ENCODE measurements at regions not wholly inside any gene's neighbourhood (a gene's known extent, or its start where the extent isn't known, plus 50 kb on each side); places are given as distances from the start of the nearest gene placed in this dataset.
A peak's percentile ranks its signal among the peaks of the same experiment; 100 is the strongest.

GRCh38 chr2:7182525-7182924 is 265.3 kb downstream of the RNF144A start:
- no peaks in the 10 kb centered on the region for H3K4me1 ChIP-seq (ENCODE audit: control insufficient read depth, insufficient read depth, low read length)
- no peak overlapping the region for H3K27ac ChIP-seq (ENCODE audit: extremely low read depth, low read depth, low read length)
- TF ChIP-seq, protein P1, sequence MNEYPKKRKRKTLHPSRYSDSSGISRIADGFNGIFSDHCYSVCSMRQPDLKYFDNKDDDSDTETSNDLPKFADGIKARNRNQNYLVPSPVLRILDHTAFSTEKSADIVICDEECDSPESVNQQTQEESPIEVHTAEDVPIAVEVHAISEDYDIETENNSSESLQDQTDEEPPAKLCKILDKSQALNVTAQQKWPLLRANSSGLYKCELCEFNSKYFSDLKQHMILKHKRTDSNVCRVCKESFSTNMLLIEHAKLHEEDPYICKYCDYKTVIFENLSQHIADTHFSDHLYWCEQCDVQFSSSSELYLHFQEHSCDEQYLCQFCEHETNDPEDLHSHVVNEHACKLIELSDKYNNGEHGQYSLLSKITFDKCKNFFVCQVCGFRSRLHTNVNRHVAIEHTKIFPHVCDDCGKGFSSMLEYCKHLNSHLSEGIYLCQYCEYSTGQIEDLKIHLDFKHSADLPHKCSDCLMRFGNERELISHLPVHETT (tag by site-specific recombination; IDR thresholded peaks at IDR 0.05): no peak
- TF ChIP-seq ZNF26 (tag by site-specific recombination; IDR thresholded peaks at IDR 0.05) (no peak), ZNF677 (tag by site-specific recombination; IDR thresholded peaks at IDR 0.05) (no peak), GLI4 (tag by site-specific recombination; IDR thresholded peaks at IDR 0.05) (no peak), ZNF501 (tag by site-specific recombination; IDR thresholded peaks at IDR 0.05) (no peak), ZNF776 (tag by site-specific recombination; IDR thresholded peaks at IDR 0.05; ENCODE audit: borderline replicate concordance) (no peak), ZEB2 (tag by site-specific recombination; IDR thresholded peaks at IDR 0.05) (no peak), GFI1B (tag by site-specific recombination; IDR thresholded peaks at IDR 0.05) (no peak)
- H3K36me3 ChIP-seq (ENCODE audit: control insufficient read depth in 2 of 2, insufficient read depth in 1 of 2, low read length in 2 of 2): no peaks in the 10 kb centered on the region
- CTCF ChIA-PET: interaction anchor here (0.7 to 1.9 kb wide), 2 partner anchors 22 to 535 kb away, joined by 4 read pairs; no protein-coding TSS in a partner anchor
- H3K9me3 ChIP-seq (ENCODE audit: control insufficient read depth, insufficient read depth, low read depth, low read length): no peaks in the 10 kb centered on the region
- no peak overlapping the region for H3K4me3 ChIP-seq (ENCODE audit: low read depth, low read length)
- POLR2A ChIA-PET: no interaction called here

DNA sequence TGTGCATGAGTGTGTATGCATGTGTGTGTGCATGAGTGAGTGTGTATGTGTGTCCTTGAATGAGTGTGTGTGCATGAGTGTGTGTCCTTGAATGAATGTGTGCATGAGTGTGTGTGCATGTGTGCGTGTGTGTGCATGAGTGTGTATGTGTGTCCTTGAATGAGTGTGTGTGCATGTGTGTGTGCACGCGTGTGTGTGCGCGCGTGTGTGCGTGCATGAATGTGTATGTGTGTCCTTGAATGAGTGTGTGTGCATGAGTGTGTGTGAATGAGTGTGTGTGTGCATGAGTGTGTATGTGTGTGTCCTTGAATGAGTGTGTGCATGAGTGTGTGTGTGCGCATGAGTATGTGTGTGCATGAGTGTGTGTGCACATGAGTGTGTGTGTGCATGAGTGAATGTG is 271.9 kb downstream of the RNF144A start:
- Histone ChIP-seq H3K9me3 (ENCODE audit: control insufficient read depth, insufficient read depth, low read depth, low read length) (no peaks in the 10 kb centered on the region), H3K4me3 (ENCODE audit: low read depth, low read length) (no peak overlapping the region), H3K27ac (ENCODE audit: extremely low read depth, low read depth, low read length) (no peak overlapping the region), H3K4me1 (ENCODE audit: control insufficient read depth, insufficient read depth, low read length) (no peaks in the 10 kb centered on the region; the same call in 1 of the 2 replicates), H3K36me3 (ENCODE audit: control insufficient read depth in 2 of 2, insufficient read depth in 1 of 2, low read length in 2 of 2) (no peaks in the 10 kb centered on the region)
- TF ChIP-seq ZSCAN4 (tag by site-specific recombination; IDR thresholded peaks at IDR 0.05) (peak; percentile 75), ZNF626 (tag by site-specific recombination; IDR thresholded peaks at IDR 0.05) (no peak)
- ChIA-PET CTCF (interaction anchor here (0.9 kb wide), 1 partner anchor 14 kb away, joined by 4 read pairs; no protein-coding TSS in a partner anchor), POLR2A (no interaction called here)

- no peaks in the 10 kb centered on the region; the same call in 1 of the 2 replicates for H3K4me1 ChIP-seq (ENCODE audit: control insufficient read depth, insufficient read depth, low read length)
- no peaks in the 10 kb centered on the region for H3K9me3 ChIP-seq (ENCODE audit: control insufficient read depth, insufficient read depth, low read depth, low read length)
- POLR2A ChIA-PET: no interaction called here
- CTCF ChIA-PET: interaction anchor here (0.5 to 1.6 kb wide), 3 partner anchors 13 to 1094 kb away, joined by 3 to 7 read pairs (median 3); no protein-coding TSS in a partner anchor
- H3K36me3 ChIP-seq (ENCODE audit: control insufficient read depth in 2 of 2, insufficient read depth in 1 of 2, low read length in 2 of 2): no peaks in the 10 kb centered on the region
- H3K27ac ChIP-seq (ENCODE audit: extremely low read depth, low read depth, low read length): no peak overlapping the region
- H3K4me3 ChIP-seq (ENCODE audit: low read depth, low read length): no peak overlapping the region
- TF ChIP-seq ZNF76 (tag by site-specific recombination; IDR thresholded peaks at IDR 0.05; ENCODE audit: borderline replicate concordance, low read depth) (no peak), ZNF837 (tag by site-specific recombination; IDR thresholded peaks at IDR 0.05) (no peak), ZNF530 (tag by site-specific recombination; IDR thresholded peaks at IDR 0.05; ENCODE audit: low read depth) (no peak), ZNF510 (tag by site-specific recombination; IDR thresholded peaks at IDR 0.05; ENCODE audit: insufficient replicate concordance) (no peak), ZNF433 (tag by site-specific recombination; IDR thresholded peaks at IDR 0.05; ENCODE audit: low read depth) (no peak), YY1 (tag by site-specific recombination; IDR thresholded peaks at IDR 0.05) (no peak), ZNF701 (tag by site-specific recombination; IDR thresholded peaks at IDR 0.05) (no peak), ZNF202 (tag by site-specific recombination; IDR thresholded peaks at IDR 0.05; ENCODE audit: borderline replicate concordance) (no peak), ZNF629 (tag by site-specific recombination; IDR thresholded peaks at IDR 0.05) (no peak), MZF1 (tag by site-specific recombination; IDR thresholded peaks at IDR 0.05; ENCODE audit: borderline replicate concordance) (no peak), ZNF157 (tag by site-specific recombination; IDR thresholded peaks at IDR 0.05) (no peak)
- TF ChIP-seq, protein P2, sequence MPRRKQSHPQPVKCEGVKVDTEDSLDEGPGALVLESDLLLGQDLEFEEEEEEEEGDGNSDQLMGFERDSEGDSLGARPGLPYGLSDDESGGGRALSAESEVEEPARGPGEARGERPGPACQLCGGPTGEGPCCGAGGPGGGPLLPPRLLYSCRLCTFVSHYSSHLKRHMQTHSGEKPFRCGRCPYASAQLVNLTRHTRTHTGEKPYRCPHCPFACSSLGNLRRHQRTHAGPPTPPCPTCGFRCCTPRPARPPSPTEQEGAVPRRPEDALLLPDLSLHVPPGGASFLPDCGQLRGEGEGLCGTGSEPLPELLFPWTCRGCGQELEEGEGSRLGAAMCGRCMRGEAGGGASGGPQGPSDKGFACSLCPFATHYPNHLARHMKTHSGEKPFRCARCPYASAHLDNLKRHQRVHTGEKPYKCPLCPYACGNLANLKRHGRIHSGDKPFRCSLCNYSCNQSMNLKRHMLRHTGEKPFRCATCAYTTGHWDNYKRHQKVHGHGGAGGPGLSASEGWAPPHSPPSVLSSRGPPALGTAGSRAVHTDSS (tag by site-specific recombination; IDR thresholded peaks at IDR 0.05): no peak
- TF ChIP-seq, protein P3, sequence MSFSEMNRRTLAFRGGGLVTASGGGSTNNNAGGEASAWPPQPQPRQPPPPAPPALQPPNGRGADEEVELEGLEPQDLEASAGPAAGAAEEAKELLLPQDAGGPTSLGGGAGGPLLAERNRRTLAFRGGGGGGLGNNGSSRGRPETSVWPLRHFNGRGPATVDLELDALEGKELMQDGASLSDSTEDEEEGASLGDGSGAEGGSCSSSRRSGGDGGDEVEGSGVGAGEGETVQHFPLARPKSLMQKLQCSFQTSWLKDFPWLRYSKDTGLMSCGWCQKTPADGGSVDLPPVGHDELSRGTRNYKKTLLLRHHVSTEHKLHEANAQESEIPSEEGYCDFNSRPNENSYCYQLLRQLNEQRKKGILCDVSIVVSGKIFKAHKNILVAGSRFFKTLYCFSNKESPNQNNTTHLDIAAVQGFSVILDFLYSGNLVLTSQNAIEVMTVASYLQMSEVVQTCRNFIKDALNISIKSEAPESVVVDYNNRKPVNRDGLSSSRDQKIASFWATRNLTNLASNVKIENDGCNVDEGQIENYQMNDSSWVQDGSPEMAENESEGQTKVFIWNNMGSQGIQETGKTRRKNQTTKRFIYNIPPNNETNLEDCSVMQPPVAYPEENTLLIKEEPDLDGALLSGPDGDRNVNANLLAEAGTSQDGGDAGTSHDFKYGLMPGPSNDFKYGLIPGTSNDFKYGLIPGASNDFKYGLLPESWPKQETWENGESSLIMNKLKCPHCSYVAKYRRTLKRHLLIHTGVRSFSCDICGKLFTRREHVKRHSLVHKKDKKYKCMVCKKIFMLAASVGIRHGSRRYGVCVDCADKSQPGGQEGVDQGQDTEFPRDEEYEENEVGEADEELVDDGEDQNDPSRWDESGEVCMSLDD (tag by site-specific recombination; IDR thresholded peaks at IDR 0.05): no peak
Observed at GRCh38 chr2:7190587-7191324, 273.5 kb downstream of the RNF144A start.
